Smooth muscle cell (in vitro differentiated cells): ENCODE measurements at regions not wholly inside any gene's neighbourhood (a gene's known extent, or its start where the extent isn't known, plus 50 kb on each side); places are given as distances from the start of the nearest gene placed in this dataset.

Experiments used
- DNase-seq: peaks from one replicate; lab custom pipeline; 2025; ENCODE audit not compliant: unreplicated experiment; lab: John Stamatoyannopoulos, UW
- H2AFZ ChIP-seq: fragments of 200-600 bp; sonication (generic); 2 replicates; pipeline ENCODE4 v1.6.0; 2016; ENCODE audit warnings: antibody characterized with exemption, low read depth, mild to moderate bottlenecking
- H3F3A ChIP-seq: fragments of 200-600 bp; sonication (generic); 2 replicates; pipeline ENCODE4 v1.6.0; 2017; ENCODE audit warnings: antibody characterized with exemption, low read depth
- H3K27ac ChIP-seq: fragments of 200-600 bp; sonication (generic); 2 replicates; pipeline ENCODE4 v1.5.1; 2016; ENCODE audit warnings: low read depth, mild to moderate bottlenecking
- H3K27me3 ChIP-seq: fragments of 200-600 bp; sonication (generic); 2 replicates; pipeline ENCODE4 v1.6.1; 2016; ENCODE audit warnings: low read depth, mild to moderate bottlenecking
- H3K36me3 ChIP-seq: fragments of 200-600 bp; sonication (generic); 2 replicates; pipeline ENCODE4 v1.5.1; 2016; ENCODE audit warnings: low read depth
- H3K4me1 ChIP-seq: fragments of 200-600 bp; sonication (generic); 2 replicates; pipeline ENCODE4 v1.5.1; 2016; ENCODE audit warnings: low read depth
- H3K4me2 ChIP-seq: fragments of 200-600 bp; sonication (generic); 2 replicates; pipeline ENCODE4 v1.6.0; 2016; ENCODE audit warnings: mild to moderate bottlenecking
- H3K4me3 ChIP-seq: fragments of 200-600 bp; sonication (generic); 2 replicates; pipeline ENCODE4 v1.5.1; 2016; ENCODE audit warnings: mild to moderate bottlenecking
- H3K79me2 ChIP-seq: fragments of 200-600 bp; sonication (generic); 2 replicates; pipeline ENCODE4 v1.6.0; 2016; ENCODE audit warnings: low read depth, mild to moderate bottlenecking
- H3K9ac ChIP-seq: fragments of 200-600 bp; sonication (generic); 2 replicates; pipeline ENCODE4 v1.6.0; 2016; ENCODE audit warnings: low read depth
- H3K9me3 ChIP-seq: fragments of 200-600 bp; sonication (generic); replicated peaks from 2 replicates; pipeline ENCODE4 v1.5.1; 2016; ENCODE audit warnings: low read depth
- H4K20me1 ChIP-seq: fragments of 200-600 bp; sonication (generic); 2 replicates; pipeline ENCODE4 v1.6.0; 2016; ENCODE audit warnings: low read depth
- CTCF ChIP-seq: fragments of 200-600 bp; sonication (generic); IDR thresholded peaks from 2 replicates; pipeline ENCODE4 v1.5.1; 2017; ENCODE audit warnings: borderline replicate concordance, mild to moderate bottlenecking, antibody characterized with exemption; ENCODE audit not compliant: insufficient read depth, poor library complexity, severe bottlenecking
- WGBS: methylation state at CpG from one replicate; pipeline ENCODE4 v1.1.7; 2016; ENCODE audit warnings: low lambda C conversion rate; 5-methylcytosine and 5-hydroxymethylcytosine counted together

GRCh38 chr3:72114773-72115172, 329.8 kb upstream of the PROK2 start:
- Histone ChIP-seq H3K9ac (no peak overlapping the region), H3K4me3 (no peak overlapping the region), H3K9me3 (no peaks in the 10 kb centered on the region), H3K79me2 (no peaks in the 10 kb centered on the region), H3K4me1 (no peaks in the 10 kb centered on the region), H3K36me3 (no peaks in the 10 kb centered on the region), H2AFZ (no peak overlapping the region), H3K27me3 (peaks cover 9% of the 10 kb centered on the region), H4K20me1 (no peaks in the 10 kb centered on the region), H3K4me2 (no peak overlapping the region), H3F3A (no peaks in the 10 kb centered on the region), H3K27ac (no peak overlapping the region)
- TF ChIP-seq CTCF, result no peak
- DNase-seq, result no peak
- 75% methylated on average over 5 of the region's 5 CpGs for WGBS

GRCh38 chr3:72113964-72114363, 329.0 kb upstream of the PROK2 start:
- Histone ChIP-seq H3F3A (no peaks in the 10 kb centered on the region), H3K9me3 (no peaks in the 10 kb centered on the region)

GRCh38 chr3:72113564-72113963, 328.6 kb upstream of the PROK2 start:
- no peak overlapping the region for H2AFZ ChIP-seq
- H4K20me1 ChIP-seq, result no peaks in the 10 kb centered on the region
- TF ChIP-seq CTCF, result no peak
- H3K4me1 ChIP-seq, result no peaks in the 10 kb centered on the region
- no peaks in the 10 kb centered on the region for H3K36me3 ChIP-seq
- no peaks in the 10 kb centered on the region for H3K79me2 ChIP-seq
- 86% methylated on average over 1 of the region's 1 CpG for WGBS
- H3K4me3 ChIP-seq, result no peak overlapping the region
- peaks cover 9% of the 10 kb centered on the region for H3K27me3 ChIP-seq
- no peaks in the 10 kb centered on the region for H3F3A ChIP-seq
- no peak overlapping the region for H3K9ac ChIP-seq
- no peak overlapping the region for H3K27ac ChIP-seq
- no peaks in the 10 kb centered on the region for H3K9me3 ChIP-seq
- no peak overlapping the region for H3K4me2 ChIP-seq
- no peak for DNase-seq

More at GRCh38 chr3:72113964-72114363, 329.0 kb upstream of the PROK2 start:
- 95% methylated on average over 3 of the region's 3 CpGs for WGBS
- H3K27ac ChIP-seq, result no peak overlapping the region
- no peaks in the 10 kb centered on the region for H4K20me1 ChIP-seq
- no peak overlapping the region for H3K9ac ChIP-seq
- H3K4me2 ChIP-seq, result no peak overlapping the region
- no peak for DNase-seq
- H2AFZ ChIP-seq, result no peak overlapping the region
- peaks cover 9% of the 10 kb centered on the region for H3K27me3 ChIP-seq
- H3K79me2 ChIP-seq, result no peaks in the 10 kb centered on the region
- TF ChIP-seq CTCF, result no peak
- H3K4me1 ChIP-seq, result no peaks in the 10 kb centered on the region
- no peaks in the 10 kb centered on the region for H3K36me3 ChIP-seq
- H3K4me3 ChIP-seq, result no peak overlapping the region

- Histone ChIP-seq H3K4me3 (no peak overlapping the region), H3F3A (no peaks in the 10 kb centered on the region), H3K4me1 (no peaks in the 10 kb centered on the region), H3K9ac (no peak overlapping the region), H3K4me2 (no peak overlapping the region), H4K20me1 (no peaks in the 10 kb centered on the region), H3K27me3 (peaks cover 9% of the 10 kb centered on the region), H3K79me2 (no peaks in the 10 kb centered on the region), H3K27ac (no peak overlapping the region), H3K9me3 (no peaks in the 10 kb centered on the region), H3K36me3 (no peaks in the 10 kb centered on the region), H2AFZ (no peak overlapping the region)
- no peak for TF ChIP-seq CTCF
- 90% methylated on average over 3 of the region's 3 CpGs for WGBS
- DNase-seq, result no peak
These were observed 327.5 kb upstream of the PROK2 start for GRCh38 chr3:72112435-72112834.
